ENCODE measurements at regions not wholly inside any gene's neighbourhood (a gene's known extent, or its start where the extent isn't known, plus 50 kb on each side); places are given as distances from the start of the nearest gene placed in this dataset.
"Not testable (repeated sequence)": the region's sequence is repeated elsewhere in the genome, so short reads cannot be mapped to it uniquely, and the experiment has no call there.

GRCh38 chr13:99693852-99694611, 192.8 kb downstream of the TM9SF2 start:
- DNase-seq, result no peak

DNA sequence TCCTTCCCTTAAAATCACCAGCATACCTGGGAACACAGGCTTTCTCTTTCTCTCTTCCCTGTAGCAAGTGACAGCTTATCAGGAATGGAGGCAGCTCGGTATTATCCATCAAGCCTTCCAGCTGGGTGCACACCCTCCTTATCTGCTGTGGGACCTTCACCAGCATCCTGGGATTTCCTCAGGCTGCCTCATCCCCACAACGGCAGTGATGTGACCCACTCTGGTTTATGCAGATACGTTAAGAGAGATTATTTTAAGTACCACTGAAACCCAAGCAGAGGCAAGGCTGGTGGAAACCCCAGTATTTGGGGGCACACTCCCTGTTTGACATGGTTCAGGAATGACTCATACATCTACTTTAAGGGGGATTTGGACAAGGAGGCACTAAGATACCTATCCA, 192.1 kb downstream of the TM9SF2 start:
- DNase-seq, result no peak

GRCh38 chr13:99692854-99693253, 191.6 kb downstream of the TM9SF2 start:
- no peak for DNase-seq

DNA sequence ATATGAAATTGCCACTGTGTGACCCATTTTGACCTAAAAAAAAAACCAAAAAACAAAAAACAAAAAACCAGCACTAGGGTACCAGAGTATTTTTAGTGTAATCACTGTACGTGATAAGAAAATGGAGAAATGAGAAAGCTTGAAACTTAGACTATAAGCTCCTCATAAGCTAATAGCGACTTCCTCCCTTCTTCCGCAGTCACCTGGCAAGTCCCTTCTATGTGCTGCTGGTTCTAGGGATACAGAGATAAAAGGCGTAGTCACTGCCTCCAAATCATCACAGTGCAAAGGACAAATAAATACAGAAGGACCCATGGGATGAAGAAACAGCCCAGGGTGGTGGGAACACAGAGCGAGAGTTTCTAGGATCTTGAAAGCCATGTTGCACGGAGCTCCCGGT, 190.3 kb downstream of the TM9SF2 start:
- no peak for DNase-seq

- DNase-seq, result no peak
Observed at GRCh38 chr13:99690426-99691174, 189.3 kb downstream of the TM9SF2 start.

GRCh38 chr13:99689955-99690354, 188.7 kb downstream of the TM9SF2 start:
- no peak for DNase-seq

DNA sequence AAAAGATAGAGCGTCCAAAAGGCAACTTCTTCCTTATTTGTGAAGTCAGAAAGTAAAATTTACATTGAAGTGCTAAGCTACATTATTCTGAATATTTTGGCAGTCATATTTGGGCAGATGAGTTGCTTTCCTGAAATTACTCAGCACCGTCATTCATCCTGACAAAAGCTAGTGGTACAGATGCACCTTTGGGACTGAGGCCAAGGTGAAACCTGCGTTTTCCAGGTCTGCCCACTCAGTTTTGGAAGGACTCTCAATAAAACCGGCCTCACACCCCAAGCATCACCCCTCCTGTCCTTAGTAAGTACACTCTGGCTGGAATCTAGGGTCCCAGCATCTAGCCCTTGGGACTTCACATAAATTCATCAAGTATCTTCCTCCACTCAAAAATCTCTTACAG, 187.5 kb downstream of the TM9SF2 start:
- DNase-seq, result no peak

- DNase-seq, result no peak
Observed at GRCh38 chr13:99687723-99688397, 186.6 kb downstream of the TM9SF2 start.

- DNase-seq, result no peak
Observed at GRCh38 chr13:99686944-99687411, 185.7 kb downstream of the TM9SF2 start.

GRCh38 chr13:99686157-99686572, 184.9 kb downstream of the TM9SF2 start:
- no peak for DNase-seq

DNA sequence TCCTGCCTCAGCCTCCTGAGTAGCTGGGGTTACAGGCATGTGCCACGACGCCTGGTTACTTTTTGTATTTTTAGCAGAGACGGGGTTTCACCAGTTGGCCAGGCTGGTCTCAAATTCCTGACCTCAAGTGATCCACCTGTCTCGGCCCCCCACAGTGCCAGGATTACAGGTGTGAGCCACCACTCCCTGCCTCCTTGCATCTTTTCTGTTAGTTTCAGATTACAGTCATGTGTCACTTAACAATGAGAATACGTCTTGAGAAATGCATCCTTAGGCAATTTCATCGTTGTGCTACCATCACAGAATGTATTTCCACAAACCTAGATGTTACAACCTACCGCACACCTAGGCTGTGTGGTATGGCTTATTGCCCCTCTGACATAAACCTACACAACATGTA, 180.4 kb downstream of the TM9SF2 start:
- DNase-seq, result no peak

DNA sequence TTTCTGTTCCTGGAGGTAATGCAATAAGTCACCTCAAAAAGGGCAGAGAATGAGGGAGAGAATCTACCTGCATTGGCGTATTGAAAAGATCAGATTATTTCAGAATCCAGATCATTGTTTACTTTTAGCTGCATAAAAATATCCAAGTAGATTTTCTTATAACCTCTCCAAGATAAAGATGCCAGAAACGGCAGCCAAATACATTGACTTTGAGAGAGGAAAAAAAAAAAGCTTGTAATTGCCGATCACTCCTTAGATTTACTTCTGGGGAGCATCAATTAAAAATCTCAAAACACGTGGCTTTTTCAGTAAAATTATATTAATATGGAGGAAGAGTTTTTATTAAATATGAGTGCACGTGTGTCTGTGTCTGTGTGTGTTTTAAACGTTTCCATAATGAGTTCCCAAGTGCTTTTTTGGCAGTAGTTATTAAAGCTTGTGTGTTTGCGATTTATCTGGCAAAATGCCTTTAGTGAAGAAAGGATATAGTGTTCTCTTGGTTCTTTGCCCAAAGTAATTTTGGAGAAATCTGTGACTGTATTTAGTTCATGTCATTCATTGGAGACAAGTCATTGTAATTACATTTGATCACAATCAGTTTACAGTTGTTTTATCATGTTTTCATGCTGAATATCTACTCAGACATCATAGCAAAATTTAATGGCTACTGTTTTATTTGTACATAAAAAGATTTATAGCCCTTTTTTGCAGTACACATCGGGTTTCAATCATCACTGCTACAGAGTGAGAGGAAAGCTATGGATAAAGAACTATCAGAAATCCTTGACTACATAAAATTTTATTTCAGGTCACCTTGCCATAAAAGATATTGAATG, 176.1 kb downstream of the TM9SF2 start:
- DNase-seq, result no peak

DNA sequence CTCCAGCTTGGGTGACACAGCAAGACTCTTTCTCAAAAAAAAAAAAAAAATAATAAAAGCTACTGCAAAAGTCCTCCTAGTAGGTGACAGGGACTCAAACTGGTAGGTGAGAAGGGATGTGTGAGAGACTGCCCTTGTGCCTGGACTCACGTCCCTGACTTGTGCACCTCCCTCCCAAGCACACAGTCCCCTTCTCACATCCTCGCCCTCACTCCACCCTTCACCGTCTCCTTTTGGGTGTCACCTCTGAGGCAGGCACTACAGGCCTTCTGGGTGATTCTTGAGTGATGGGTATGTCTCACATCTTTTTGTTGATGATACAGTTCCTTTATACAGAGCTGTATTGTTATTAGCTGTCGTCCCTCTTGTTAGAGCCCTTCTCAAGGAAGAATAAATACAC, 170.5 kb downstream of the TM9SF2 start:
- no peak for DNase-seq

GRCh38 chr13:99669096-99669495, 167.8 kb downstream of the TM9SF2 start:
- DNase-seq, result not testable (repeated sequence)

DNA sequence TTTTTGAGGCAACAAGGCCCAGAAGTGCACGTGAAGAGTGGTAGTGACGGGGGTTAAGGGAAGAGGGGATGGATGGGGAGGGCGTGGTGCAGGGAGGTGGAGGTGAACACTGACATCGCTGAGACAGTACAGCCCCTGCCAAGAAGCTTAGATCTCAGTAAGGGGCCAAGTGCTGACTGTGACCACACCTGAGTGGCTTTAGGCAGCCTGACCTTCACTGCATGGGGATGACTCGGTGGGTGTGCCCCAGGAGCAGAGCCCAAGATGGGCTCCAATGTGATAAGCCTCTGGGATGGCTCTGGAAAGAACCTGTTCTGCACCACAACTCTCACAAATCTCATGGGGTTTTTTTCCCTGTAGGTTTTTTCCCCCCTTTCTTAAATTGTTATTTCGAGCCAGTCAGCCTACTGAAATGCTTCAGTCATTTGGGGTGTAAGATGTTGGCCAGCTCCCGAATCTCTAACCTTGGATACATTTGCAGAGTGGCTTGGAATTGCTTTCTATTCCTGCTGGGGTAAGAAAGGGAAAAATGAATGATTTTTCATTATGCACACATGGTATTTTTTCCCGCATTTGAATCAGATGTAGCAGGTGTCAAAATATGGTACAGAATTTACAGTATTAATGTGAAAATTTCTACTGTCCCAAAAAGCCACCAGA, 165.0 kb downstream of the TM9SF2 start:
- no peak for DNase-seq

- no peak for DNase-seq
Observed at GRCh38 chr13:99665711-99666110, 164.4 kb downstream of the TM9SF2 start.

DNA sequence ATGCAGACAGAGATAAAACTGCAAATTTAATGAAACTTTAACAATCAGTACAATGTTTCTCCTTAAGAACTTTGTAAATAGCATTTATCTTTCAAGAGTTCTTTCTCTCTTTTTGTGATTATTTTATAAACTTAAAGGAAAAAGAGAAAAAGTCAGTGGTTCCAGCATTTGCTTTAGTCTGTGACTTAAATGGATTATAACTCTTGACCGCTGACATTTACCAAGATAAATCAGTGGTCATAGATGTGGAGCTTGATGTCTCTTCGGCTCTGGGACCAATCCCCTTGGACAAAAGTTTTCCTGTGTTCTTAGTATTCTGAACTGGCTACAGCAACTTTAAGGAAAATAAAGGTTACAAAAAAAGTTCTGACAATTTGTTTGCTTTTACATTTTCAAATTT, 162.6 kb downstream of the TM9SF2 start:
- no peak for DNase-seq

DNA sequence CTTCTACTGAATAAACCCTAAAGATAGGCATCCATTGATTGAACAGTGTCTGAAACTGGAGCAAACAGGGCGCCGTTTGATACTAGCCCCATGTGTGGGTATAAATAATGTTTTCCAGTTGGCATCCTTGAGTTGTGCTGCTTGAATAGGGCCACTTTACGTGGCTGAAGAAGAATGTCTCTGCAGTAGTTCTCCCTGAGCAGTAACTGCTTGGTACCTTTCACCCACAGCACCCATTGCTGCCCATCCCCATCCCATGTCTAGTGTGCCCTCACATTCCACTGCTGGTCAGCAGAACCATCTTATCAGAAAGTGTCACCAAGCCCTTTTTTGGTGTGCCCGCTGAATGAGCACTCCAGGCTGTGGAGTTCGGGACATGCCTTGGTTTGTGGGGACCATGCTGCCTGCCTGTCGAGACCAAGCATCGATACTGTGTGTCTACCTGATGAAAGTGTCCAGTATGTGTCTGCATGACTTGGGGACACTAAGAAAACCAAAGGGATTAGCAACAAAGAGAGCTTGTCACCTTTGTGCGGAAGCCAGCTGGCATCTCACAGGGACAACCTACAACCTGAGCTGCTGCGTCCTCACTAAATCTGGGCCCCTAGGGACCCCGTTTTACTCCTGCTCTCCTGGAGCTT, 162.0 kb downstream of the TM9SF2 start:
- DNase-seq, result no peak

GRCh38 chr13:99662678-99663077, 161.4 kb downstream of the TM9SF2 start:
- DNase-seq, result no peak

DNA sequence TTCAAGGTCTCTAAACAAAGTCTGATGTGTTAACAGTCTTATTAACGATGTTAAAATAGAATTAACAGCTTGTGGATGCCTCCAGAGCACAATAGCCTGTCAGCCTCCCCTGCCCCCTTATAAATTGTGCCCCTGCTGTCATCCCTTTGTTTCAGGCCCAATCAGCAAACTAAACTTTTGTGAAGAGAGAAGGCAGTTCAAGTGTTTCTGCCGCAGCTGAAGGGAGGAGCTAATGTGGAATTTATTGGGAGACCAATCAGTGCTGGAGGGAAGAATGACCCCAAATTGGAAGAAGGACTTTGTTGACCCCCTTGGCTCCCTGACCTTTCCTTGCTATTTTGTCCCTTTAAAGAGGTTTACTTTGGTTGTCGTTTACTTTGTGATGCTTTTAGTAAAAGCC, 160.5 kb downstream of the TM9SF2 start:
- no peak for DNase-seq

- no peak for DNase-seq
Observed at GRCh38 chr13:99659866-99660554, 158.7 kb downstream of the TM9SF2 start.

All from activated naive CD4-positive, alpha-beta T cell (primary cell).